Sigmoid colon (tissue), 4 donors: ENCODE measurements at regions not wholly inside any gene's neighbourhood (a gene's known extent, or its start where the extent isn't known, plus 50 kb on each side); places are given as distances from the start of the nearest gene placed in this dataset.

Source experiments
- POLR2AphosphoS5 ChIP-seq, 4 donors: sonication (generic); formaldehyde crosslinking; IDR thresholded peaks; one replicate each; pipeline ENCODE4 v1.6.1; 2017; ENCODE audit warnings: antibody characterized with exemption in 4 of 4
- TF ChIP-seq, protein P1 (sequence below), 4 experiments: fragments of 450-650 bp in 3 of 4; fragments of 200-600 bp in 1 of 4; IDR thresholded peaks; one replicate each; pipeline ENCODE4 v1.5.1; 2016 to 2019; ENCODE audit warnings: antibody characterized with exemption in 4 of 4, mild to moderate bottlenecking in 3 of 4, moderate library complexity in 2 of 4

- no peak for TF ChIP-seq POLR2AphosphoS5 (IDR thresholded peaks at IDR 0.05)
- TF ChIP-seq, protein P1, sequence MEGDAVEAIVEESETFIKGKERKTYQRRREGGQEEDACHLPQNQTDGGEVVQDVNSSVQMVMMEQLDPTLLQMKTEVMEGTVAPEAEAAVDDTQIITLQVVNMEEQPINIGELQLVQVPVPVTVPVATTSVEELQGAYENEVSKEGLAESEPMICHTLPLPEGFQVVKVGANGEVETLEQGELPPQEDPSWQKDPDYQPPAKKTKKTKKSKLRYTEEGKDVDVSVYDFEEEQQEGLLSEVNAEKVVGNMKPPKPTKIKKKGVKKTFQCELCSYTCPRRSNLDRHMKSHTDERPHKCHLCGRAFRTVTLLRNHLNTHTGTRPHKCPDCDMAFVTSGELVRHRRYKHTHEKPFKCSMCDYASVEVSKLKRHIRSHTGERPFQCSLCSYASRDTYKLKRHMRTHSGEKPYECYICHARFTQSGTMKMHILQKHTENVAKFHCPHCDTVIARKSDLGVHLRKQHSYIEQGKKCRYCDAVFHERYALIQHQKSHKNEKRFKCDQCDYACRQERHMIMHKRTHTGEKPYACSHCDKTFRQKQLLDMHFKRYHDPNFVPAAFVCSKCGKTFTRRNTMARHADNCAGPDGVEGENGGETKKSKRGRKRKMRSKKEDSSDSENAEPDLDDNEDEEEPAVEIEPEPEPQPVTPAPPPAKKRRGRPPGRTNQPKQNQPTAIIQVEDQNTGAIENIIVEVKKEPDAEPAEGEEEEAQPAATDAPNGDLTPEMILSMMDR (IDR thresholded peaks at IDR 0.05), result no peak
Measured at GRCh38 chr15:97037080-97037479, 706.6 kb downstream of the NR2F2 start.
